HG03060 (cell line): ENCODE measurements at regions not wholly inside any gene's neighbourhood (a gene's known extent, or its start where the extent isn't known, plus 50 kb on each side); places are given as distances from the start of the nearest gene placed in this dataset.

Source experiments
- ATAC-seq: cut with Tn5 transposase; IDR thresholded peaks from one replicate; pipeline ENCODE4 v1.9.1; 2021; ENCODE audit warnings: low read depth, moderate number of reproducible peaks; ENCODE audit not compliant: unreplicated experiment

- no peak for ATAC-seq
These were observed 97.9 kb upstream of the STT3B start for GRCh38 chr3:31434819-31435218.

DNA sequence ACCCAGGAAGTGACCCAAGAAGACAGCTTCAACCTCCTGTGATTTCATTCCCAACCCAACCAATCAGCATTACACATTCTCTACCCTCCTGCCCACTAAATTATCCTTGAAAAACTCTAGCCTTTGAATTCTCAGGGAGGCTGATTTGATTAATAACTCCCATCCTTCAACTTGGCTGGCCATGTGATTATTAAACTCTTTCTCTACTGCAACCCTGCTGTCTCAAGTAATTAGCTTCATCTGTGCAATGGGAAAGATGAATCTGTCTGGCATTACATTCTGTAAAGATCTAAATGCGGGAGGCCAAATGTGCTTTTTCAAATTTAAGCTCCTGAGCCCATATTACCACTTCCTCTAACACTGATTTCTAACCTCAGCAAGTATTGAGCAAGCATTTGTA, 95.9 kb upstream of the STT3B start:
- no peak for ATAC-seq

GRCh38 chr3:31438742-31439141, 94.0 kb upstream of the STT3B start:
- ATAC-seq = no peak

GRCh38 chr3:31439890-31440750, 92.6 kb upstream of the STT3B start:
- ATAC-seq = no peak

- ATAC-seq = no peak
These were observed 91.8 kb upstream of the STT3B start for GRCh38 chr3:31440878-31441277.

DNA sequence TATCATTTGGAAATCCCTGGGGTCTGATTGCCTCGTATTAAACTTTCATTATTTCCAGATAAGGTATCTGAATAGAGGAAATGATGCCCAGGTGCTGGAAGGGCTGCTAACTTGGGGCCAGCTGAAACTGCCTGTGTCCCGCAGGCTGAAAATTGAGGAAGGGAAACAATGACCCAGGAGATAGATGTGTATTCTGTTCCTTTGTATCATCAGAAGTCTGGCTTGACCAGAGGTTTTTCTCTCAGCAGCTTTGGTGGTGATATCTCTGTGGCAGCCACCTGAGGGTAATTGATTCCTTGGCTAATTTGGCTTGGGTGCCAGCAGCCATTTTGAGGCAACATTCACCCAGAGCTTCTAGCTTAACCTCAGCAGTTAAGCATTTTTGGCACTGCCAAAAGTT, 90.0 kb upstream of the STT3B start:
- no peak for ATAC-seq

DNA sequence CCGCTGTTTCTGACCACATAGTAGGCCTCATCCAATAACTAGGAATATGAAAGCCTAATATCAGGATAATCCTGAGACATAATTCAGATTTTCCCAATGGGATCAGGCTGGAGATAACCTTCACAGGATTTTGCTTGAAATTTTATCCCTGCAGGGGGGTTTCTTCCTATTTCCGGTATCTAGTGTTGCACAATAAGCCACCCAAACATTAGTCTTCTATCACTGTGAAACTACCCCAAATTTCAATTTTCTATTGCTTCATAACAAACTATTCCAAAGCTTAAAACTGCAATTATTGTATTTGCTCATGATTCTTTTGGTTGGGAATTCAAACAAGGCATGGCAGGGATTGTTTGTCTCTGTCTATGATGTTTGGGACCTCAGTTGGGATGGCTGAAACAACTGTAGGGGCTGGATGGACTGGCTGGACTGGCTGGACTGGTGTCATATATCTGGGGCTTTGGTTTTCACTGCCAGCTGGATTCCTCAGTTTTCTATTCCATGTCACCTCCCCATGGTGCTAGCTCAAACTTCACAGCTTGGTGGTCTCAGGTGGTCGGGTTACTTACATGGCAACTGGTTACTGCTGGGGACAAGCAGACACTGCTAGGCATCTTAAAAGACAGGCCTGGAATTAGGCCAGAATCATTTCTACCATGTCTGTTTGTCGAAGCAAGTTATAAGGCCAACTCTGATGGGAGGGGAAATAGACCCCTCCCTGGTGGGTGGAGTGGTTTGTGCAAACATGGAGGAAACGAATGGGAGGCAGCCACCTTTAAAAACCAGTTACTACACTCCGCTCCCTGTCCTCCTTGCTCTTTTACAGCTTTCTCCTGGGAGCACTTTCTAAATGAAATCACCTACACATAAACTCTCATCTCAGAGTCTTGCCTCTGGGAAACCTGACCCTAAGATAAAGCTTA, 88.2 kb upstream of the STT3B start:
- ATAC-seq = no peak

DNA sequence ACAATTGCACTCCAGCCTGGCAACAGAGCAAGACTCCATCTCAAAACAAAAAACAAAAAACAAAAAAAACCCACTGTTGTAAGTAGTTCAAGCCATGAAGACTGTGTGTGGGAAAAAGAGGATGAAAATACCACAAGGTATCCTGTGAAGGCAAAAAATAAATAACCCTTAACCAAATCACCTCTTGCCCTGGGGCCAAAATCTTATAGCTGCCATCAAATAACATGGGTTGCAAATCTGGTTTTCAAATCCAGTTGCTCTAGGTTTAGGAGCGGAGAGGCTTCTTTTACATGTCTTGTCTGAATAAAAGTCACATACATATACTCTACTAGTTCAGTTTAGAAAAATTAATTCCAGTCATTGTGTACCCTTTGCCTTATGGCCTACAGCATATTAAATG, 87.0 kb upstream of the STT3B start:
- ATAC-seq = no peak

- no peak for ATAC-seq
These were observed 84.5 kb upstream of the STT3B start for GRCh38 chr3:31448035-31448881.

- ATAC-seq = no peak
These were observed 83.9 kb upstream of the STT3B start for GRCh38 chr3:31448882-31449243.

DNA sequence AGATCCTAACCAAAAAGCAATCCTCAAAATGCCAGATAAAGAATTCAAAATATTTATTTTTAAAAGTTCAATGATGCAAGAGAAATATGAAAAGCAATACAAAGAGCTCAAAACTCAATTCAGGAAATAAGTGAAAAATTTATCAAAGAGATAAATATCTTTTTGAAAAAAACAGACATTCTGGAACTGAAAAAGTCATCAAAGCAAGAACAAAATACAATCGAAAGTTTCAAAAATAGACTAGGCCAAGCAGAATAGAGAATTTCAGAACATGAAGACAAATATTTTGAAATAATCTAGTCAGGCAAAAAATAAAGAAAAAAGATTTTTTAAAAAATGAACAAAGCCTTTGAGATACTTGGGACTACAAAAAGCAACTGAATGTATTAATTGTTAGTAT, 83.4 kb upstream of the STT3B start:
- no peak for ATAC-seq

DNA sequence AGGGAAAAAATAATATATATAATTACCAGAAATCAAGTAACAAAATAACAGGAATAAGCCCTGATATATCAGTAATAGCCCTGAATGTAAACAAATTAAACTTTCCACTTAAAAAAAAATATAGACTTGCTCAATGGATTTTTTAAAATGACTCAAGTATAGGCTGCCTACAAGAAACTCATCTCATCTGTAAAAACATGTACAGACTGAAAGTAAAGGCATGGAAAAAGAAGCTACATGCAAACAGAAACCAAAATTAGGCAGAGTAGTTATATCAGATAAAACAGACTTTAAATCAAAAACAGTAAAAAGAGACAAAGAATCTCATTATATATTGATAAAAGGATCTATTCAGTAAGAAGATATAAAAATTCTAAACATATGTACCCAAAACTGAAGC, 82.4 kb upstream of the STT3B start:
- no peak for ATAC-seq

DNA sequence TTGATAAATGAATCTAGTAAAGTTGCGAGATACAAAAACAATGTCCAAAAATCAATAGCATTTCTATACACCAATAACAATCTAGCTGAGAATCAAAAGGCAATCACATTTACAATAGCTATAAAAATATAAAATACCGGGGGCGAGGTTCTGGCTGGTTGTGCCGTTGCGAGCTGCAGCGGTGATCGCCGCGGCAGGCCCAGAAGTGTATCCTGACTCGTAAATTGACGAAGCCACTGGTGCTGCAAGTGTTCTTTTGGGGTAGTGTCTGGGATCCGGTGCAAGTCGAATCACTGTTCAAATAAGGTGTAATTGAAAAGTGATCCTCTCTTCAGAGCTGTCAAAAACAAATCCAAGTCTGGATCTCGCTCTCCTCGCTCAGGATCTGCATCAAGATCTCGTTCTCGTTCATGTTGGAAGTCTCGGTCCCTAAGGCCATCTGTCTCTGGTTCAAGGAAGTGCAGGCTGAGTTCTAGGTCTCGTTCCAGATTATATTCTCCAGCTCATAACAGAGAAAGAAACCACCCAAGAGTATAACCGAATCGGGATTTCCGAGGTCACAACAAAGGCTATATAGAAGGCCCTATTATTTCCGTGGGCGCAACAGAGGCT, 80.1 kb upstream of the STT3B start:
- ATAC-seq = no peak

GRCh38 chr3:31453430-31453829, 79.3 kb upstream of the STT3B start:
- no peak for ATAC-seq

DNA sequence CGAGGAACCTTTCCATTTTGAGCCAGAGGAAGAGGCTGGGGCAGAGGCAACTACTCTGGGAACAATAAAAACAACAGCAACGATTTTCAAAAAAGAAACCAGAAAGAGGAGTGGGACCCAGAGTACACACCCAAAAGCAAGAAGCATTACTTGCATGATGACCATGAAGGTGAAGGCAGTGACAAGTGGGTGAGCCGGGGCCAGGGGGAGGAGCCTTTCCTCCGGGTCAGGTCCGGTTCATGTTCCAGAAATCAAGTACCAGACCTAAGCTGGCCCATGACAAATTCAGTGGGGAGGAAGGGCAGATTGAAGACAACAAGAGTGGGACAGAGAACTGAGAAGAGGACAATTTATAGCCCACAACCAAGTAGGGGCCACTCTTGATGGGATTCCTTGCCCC, 77.2 kb upstream of the STT3B start:
- ATAC-seq = no peak

GRCh38 chr3:31456373-31456772, 76.4 kb upstream of the STT3B start:
- ATAC-seq = no peak

- no peak for ATAC-seq
These were observed 71.3 kb upstream of the STT3B start for GRCh38 chr3:31461426-31461825.

GRCh38 chr3:31462050-31462569, 70.6 kb upstream of the STT3B start:
- peak; percentile 66 for ATAC-seq

DNA sequence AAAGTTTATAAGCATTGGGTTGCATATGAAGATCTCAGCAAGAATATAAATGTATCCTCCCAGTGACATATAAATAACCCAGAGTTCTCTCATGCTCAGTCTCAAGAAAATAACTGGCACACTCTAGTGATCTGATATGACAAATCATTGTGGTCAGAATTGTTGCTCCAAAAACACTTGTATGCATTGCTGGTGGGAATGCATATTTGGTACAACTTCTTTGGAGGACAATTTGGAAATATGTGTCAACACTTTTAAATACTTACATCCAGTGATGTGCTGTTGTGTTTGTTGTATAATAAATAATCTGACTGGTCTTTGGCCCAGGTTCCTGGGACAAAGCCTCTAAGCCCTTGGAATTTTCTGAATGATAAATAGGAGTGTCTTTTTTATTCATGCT, 66.7 kb upstream of the STT3B start:
- ATAC-seq = no peak

- ATAC-seq = no peak
These were observed 65.9 kb upstream of the STT3B start for GRCh38 chr3:31466866-31467265.
